SH-SY5Y (cell line): ENCODE measurements at regions not wholly inside any gene's neighbourhood (a gene's known extent, or its start where the extent isn't known, plus 50 kb on each side); places are given as distances from the start of the nearest gene placed in this dataset.

ENCODE experiments used
- GATA2 ChIP-seq: IDR thresholded peaks from 2 replicates; pipeline ENCODE4 v1.6.1; 2011; ENCODE audit warnings: mild to moderate bottlenecking, low read depth, low read length
- GATA3 ChIP-seq: IDR thresholded peaks from 2 replicates; pipeline ENCODE4 v1.6.1; 2011; ENCODE audit warnings: low read depth, mild to moderate bottlenecking, low read length, moderate library complexity

DNA sequence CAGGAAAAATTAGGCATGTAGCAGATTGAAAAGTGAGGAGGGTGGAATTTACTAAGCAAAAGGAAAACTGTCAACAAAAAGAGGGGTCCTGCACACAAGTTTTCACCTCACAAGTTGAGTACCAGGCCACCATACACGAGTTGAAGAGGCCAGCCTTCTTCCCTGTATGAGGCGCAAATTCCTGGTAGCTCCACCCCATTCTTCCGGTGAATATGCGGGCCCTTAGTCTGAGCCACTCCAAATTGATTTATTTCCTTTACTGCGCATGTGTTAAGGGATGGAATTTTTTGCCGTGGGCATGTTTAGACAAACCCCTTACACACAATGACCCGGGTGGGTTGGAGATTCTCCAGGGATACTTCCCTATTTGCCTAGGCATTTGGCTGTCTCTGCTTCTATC lies 942.1 kb upstream of the GRIA3 start:
- TF ChIP-seq GATA2 (no peak), GATA3 (no peak)
